HG03378 (cell line): ENCODE measurements at regions not wholly inside any gene's neighbourhood (a gene's known extent, or its start where the extent isn't known, plus 50 kb on each side); places are given as distances from the start of the nearest gene placed in this dataset.

Experiments used
- ATAC-seq: cut with Tn5 transposase; IDR thresholded peaks from one replicate; pipeline ENCODE4 v1.9.1; 2021; ENCODE audit warnings: mild to moderate bottlenecking, moderate library complexity; ENCODE audit not compliant: unreplicated experiment

DNA sequence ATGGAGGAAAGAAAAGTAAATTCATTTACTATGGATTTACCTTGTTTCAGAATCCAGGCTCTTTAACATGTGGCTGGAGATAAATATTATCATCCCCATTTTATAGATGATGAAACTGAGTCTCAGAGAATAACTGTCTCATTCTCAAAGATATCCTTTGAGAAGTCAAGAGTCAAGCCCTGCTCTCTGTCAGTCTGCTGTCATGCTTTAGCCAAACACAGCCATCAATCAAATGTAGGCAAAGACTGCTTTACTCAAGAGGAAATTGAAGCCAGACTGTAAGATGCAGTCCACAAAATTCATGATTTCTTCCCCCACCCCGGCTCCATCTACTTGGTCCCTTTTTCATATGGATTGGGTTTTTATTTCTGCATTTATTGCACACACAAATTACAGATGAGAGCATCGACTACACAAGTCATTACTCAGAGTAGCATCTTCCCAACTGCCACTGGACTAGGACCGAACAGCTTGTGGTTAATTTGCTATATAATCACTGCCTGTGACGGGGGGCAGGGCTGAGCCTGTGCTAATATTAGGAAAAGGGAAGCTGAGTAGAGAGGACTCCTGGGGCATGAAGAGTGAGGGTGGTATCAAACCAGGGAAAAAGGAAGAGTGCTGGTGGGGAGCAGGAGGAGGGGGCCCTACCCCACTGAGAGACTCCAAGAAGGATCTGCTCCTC, 102.7 kb upstream of the TOP1 start:
- no peak for ATAC-seq

DNA sequence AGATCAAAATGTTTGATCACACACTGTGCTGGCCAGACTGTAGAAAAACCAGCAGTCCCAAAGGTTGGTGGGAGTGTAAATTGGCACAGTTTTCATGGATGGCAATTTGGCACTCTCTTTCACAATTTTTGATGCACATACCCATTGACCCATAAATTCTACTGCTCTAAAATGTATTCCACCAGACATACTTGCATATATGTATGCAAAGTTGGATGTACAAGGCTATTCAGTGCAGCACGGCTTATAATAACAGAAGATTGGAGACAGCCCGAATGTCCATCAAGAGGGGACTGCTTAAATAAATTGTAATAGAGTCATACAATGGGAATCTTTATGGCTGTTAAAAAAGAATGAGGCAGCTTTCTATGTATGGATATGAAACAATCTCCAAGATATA, 101.7 kb upstream of the TOP1 start:
- no peak for ATAC-seq

DNA sequence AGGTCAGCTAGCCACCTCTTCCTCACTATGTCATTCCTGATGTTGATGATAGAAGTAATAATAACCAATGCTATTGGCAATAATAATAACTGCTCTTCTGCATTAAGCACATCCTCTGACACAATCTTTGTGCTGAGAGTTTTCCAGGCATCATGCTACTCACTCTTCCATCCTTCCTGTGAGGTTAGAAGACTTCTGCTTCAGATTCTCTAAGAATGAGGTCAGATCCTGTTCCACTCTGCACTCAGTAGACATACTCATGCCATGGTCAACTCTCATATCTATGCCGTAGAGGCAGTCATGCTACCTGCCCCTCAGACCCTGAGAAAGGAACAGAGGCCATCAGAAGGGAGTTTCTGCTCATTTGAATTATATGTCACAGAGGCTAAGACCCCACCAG, 98.1 kb upstream of the TOP1 start:
- no peak for ATAC-seq

DNA sequence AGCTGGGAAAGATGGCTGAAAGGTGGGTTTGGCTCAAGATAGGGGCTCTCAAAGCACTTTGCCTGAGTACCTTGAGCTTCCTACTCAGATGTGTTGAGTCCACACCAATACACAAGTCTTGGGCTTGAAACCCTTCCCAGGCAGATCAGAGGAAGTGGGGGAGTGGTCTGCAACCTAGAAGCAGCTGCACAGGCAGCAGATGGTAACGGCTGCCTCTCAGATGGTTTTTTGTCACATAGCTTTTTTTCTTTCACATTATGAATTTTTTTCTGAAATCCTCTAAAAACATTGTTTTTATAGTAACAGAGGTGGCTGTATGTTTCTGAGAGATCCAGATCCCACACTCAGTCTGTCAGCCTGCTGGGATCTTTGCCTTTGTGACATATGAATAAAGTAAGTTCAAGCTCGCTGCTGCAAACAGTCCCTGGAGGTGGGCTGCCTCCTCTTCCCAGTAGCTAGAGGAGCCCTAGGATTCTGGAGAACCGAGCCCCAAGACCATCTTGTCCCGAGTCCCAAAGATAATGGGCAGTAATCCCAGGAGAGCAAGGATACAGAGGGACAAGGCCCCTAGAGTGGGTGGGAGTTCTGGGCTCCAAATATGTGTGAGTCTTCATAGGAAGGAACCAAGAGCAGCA, 97.1 kb upstream of the TOP1 start:
- ATAC-seq = no peak

DNA sequence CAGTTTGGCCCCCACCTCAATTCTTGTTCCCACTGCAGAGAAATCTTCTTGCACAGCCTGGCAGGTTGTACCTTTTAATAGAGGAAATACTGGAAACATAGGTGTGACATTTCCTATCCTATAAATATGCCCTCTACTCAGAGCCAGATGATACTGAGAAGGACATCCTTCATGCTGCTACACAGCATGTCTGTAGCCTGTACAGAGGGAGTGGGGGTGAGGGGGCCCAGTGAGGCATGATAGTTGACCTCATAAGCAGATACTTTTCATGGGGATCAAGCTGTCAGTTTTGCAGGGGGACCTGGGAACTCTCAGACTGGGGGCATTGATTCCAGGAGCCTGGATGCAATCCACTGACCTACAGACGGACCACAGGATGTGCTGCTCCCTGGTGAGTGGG, 96.2 kb upstream of the TOP1 start:
- no peak for ATAC-seq

DNA sequence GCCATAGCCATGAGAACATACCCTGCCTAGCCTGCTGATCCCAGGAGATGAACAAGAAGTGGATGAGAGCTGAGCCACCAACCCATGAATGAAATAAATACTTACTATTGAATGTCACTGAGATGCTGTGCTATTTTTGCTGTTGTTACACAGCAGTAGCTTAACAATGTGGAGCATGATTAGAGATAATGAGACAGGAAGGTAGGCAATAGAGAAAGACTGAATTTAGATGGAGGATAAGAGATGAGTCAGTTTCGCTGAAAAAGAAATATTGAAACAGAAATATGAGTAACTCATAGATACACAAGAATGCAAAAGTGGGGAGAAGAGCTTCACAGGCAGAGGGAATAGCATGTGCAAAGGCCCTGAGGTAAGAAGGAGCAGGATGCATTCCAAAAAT, 94.9 kb upstream of the TOP1 start:
- no peak for ATAC-seq

DNA sequence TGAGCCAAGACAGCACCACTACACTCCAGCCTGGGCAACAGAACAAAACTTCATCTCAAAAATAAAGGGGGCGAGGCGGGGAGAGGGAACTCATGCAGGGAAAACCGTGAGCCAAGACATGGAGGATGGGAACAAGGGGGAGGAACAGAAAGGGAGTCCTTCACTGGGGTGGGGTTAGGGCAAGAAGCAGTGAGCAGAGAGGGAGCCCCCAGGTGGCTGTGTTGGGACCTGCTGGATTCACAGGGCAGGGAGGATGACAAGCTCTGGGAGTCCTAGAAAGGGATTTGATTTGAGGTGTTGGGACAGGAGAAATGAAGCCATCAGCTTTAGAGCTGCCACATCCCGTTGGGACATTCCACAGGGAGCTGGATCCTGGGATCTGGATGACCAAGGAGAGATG, 90.6 kb upstream of the TOP1 start:
- ATAC-seq = no peak

DNA sequence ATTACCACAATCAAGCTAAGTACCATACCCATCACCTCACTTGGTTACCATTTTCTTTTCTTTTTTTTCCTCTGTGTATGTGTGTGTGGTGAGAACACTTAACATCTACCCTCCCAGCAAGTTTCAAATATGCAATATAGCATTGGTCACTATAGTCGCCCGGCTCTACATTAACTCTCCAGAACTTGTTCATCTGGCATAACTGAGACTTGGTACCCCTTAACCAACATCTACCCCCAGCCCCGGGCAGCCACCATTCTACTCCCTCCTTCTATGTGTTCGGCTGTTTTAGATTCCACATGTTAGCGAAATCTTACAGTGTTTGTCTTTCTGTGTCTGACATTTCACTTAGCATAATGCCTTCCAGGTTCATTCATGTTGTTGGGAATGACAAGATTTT, 89.0 kb upstream of the TOP1 start:
- ATAC-seq = no peak

DNA sequence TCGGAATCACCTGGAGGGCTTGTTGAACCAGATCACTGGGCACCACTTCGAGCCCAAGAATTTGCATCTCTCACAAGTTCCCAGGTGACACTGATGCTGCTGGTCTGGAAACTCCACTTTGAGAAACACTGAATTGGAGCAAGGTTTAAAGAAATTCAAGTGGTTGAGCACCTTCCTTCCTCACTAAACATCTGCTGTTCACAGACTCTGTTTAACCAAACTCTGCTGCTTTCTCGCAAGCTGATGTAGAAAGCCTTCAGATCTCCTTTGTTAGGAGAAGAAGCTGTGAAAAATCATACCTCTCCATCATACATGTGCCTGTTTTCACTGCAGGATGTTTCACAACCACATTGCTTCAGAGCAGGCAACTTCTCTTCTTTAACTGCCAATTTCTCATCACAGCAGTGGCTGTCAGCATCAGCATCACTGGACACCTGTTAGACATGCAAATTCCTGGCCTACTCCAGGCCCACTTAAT, 87.5 kb upstream of the TOP1 start:
- no peak for ATAC-seq

DNA sequence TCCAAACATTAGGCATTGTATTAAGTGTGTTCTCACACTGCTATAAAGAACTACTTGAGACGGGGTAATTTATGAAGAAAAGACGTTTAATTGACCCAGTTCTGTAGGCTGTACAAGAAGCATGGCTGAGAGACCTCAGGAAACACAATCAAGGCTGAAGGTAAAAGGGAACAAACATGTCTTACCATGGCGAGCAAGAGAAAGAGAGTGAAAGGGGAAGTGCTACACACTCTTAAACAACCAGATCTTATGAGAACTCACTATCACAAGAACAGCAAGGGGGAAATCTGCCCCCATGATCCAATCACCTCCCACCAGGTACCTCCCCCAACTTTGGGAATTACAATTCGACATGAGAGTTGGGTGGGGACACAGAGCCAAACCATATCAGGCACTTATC, 86.6 kb upstream of the TOP1 start:
- no peak for ATAC-seq

DNA sequence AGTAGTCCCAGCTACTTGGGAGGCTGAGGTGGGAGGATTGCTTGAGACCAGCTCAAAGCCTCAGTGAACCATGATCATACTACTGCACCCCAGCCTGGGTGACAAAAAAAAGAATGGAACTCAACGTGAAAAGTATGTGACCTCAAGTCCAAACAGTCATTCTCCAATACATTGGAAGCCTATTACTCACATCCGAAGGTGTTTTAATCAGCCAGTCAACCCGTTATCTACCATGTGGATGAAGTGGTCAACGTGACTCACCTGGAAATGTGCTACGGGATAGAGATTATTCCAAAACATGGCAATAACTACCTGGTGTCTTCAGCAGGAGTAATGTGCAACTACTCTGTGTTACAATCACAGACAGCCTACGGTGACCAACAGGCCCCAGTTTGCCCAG, 85.8 kb upstream of the TOP1 start:
- ATAC-seq = no peak

DNA sequence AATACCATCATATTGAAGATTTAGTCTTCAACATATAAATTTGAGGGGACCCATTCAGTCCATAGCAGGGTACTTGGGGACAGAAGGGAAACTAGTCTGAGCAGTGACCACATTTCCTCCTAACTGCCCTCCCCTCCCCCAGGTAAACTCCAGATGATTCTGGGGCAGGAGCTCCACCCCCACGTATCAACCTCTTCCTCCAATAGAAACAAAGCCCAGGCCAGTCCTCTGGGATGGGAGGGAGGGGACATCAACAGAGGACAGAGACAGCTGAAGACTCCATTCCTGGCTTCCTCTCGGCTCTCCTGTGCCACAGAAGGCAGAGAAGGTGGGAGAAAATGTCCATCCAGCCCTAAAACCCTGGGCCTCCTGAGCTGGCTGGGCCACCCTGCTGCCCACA, 85.0 kb upstream of the TOP1 start:
- ATAC-seq = no peak

DNA sequence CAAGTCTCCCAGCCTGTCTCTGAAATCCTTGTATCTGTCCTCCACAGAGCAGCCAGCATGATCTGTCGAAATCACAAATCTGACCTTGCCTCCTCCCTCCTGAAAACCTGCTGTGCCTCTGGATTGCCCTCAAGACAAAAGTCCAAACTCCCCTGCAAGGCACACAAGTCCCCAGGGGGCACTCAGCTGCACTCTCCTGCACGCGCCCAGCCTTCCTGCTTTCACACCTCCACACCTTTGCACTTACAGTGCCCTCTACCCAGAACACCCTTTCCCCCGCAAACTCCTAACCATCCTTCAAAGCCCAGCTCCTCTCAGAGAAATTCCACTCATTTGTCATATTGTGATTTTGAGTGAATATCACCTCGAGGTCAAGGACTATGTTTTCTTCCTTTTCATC, 83.4 kb upstream of the TOP1 start:
- ATAC-seq = no peak

DNA sequence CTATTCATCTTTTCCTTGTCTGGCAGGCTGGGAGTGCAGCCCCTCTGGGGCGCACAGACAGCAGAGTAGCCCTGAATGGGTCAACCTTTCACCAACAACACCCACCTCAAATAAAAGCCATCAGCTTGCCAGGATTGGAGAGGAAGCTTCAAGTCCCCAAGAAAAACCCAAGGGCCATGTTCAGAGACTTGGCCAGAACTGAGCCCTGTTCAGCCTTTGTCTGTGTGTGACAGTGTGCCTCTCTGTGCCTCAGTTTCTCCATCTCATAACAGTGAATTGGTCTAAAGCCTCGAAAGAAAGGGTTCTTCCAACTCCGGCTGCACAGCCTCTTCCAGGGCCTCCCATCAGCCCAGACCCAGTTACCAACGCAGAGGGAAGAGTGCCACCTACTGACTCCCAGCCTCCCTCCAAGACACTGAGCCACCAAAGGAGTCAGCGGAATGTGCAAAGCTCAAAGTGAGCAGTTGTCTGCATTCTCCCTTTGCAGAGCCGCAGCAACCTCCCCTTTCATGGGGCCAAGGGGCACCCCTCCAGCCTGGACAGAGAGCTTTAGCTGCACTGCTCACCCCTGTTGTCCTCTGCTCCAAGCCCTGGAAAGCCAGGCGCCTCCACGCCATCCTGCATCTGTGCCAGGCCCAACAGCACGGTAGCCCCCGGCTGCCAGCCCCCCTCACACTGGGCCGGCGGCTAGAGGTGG, 82.7 kb upstream of the TOP1 start:
- no peak for ATAC-seq

DNA sequence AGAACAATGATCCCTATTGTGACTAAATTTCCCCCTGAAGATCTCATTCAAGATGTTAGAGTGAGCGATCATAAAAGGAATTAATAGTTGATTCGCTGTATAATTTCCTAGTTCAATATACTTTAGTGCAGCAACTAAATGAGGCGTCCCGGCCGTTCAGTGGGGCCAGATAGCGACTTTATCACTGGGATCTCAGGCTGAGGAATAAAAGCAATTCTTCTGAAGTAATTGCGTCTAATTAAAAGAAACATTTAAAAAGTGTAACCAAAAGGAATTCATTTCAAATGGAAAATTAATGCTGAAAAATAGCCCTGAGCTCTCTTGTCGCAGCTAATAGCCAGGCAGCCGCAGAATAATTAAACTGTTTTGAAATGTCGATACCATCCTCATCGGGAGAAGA, 82.2 kb upstream of the TOP1 start:
- ATAC-seq = no peak

DNA sequence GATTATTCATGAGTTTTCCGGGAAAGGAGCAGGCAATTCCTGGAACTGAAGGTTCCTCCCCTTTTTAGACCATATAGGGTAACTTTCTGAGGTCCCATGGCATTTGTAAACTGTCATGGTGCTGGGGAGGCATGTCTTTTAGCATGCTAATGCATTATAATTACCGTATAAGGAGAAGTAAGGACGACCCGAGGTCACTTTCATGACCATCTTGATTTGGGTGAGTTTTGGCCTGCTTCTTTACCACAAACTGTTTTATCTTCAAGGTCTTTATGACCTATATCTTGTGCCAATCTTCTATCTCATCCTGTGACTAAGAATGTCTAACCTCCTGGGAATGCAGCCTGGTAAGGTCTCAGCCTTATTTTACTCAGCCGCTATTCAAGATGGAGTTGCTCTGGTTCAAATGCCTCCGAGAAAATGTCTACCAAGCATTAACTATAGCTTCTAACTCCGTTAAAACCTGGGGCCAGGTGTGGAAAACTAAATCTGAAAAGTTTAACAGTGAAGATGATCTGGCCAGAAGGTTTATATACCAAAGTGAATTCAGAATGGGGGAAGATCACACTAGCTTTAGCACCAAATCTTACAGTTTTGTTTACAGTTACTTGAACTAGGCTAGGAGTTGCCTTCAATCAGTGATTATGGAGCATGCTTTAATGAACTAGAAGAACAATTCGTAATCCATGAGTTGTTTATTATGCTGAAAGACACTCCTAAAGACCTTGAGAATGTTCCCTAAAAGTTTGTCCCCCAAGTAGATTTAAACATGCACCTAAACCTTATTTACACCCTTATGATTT, 80.0 kb upstream of the TOP1 start:
- ATAC-seq = no peak

DNA sequence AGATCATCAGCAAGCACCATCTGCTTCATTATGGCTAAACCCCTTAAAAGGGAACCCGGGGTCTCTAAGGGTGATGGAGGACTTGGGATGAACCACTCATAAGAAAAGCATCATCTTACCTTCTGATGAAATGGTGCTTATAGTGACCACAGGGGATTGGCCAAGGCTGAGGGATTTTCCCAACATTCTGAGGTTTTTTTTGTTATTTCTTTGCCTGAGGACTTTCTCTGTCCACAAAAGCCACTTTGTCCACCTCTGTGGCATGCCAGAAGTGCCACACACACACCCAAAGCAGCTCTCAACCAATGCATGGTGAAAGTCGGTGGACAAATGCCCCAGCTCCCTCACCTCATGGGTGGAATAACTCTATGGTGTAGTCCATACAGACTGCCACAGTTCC, 79.3 kb upstream of the TOP1 start:
- no peak for ATAC-seq

DNA sequence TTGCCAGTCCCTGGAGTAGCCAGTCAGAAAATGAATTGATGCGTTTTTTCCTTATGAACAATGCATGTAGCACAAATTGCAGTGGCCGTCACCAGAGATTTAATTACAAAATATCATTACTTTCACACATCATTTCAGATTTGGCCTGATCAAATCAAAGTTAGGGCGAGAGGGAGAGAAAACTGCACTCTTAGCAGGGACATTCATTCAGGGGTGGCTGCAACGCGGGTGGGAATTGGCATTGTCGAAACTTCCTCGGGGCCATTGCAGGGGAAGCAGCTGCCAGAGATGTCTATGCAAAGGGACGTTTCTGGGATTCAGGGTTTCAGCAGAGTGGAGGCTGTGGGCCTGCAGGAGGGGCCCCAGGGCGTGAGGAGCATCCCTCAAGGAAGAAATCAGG, 76.5 kb upstream of the TOP1 start:
- ATAC-seq = no peak

DNA sequence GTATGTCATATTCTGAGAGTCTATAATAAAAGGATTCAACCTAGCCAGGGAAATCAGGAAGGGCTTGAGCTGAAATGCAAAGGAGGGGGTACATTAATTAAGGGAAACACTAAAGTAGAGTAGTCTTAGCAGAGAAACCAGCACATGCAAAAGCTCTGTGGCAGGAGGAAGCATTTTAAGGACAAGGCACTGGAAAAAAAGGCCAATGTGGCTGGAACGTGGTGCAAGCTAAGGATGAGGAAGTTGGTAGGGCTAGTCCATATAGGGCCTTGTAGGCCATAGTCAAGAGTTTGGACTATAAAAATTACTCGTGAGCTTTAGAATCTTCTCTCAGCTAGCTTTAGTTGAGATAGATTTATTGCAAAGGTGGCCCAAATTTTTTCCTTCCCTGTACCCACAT, 75.2 kb upstream of the TOP1 start:
- ATAC-seq = no peak

DNA sequence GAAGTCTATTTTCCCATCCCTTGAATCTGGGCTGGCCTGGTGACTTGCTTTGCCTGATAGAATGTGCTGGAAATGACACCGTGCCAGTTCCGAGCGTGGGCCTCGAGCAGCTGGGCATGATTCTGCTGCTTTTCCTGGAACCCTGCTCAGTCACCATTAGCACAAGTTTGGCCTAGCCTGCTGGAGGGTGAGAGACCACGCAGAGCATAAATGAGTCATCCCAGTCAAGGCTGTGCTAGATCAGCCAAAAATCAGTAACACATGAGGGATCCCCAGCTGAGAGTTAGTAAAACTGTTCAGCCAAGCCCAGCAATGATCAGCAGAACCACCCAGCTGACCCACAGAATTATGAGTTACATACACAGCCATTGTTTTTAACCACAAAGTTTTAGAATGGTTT, 74.8 kb upstream of the TOP1 start:
- ATAC-seq = no peak

DNA sequence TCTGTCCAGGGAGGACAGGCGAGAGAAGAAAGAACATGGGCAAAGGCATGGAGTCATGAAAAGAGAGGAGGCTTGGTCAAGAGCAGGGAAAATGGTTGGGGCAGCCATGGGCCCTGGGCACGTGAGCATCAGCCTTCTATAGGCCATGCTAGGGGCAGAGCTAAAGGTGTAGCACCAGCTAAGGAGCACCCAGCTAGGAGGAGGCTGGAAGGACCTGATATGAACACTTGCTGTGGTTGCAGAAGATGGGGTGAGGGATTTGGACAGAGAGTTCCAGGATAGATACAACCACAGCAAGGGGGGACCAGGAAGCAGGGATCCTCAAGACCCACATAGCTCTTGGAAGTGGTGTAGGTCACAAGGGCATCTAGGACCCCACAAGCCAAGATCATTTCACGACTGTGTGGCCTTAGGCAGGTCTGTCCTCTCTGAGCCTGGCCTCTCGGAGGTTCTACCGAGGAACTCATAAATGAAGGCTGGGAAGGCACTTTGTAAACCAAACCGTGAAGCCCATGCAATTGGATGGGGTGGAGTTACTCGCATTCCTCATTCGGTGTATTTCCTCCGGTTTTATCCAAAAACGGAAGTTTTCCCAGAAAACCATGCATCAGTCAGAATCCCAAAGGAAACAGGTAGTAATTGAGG, 74.0 kb upstream of the TOP1 start:
- no peak for ATAC-seq
